GM18868 (cell line): ENCODE measurements at regions not wholly inside any gene's neighbourhood (a gene's known extent, or its start where the extent isn't known, plus 50 kb on each side); places are given as distances from the start of the nearest gene placed in this dataset.
A peak's percentile ranks its signal among the peaks of the same experiment; 100 is the strongest.
"Not testable (repeated sequence)": the region's sequence is repeated elsewhere in the genome, so short reads cannot be mapped to it uniquely, and the experiment has no call there.

Experiments
- ATAC-seq: cut with Tn5 transposase; IDR thresholded peaks from one replicate; pipeline ENCODE4 v1.9.1; 2021; ENCODE audit warnings: mild to moderate bottlenecking, moderate library complexity; ENCODE audit not compliant: unreplicated experiment

DNA sequence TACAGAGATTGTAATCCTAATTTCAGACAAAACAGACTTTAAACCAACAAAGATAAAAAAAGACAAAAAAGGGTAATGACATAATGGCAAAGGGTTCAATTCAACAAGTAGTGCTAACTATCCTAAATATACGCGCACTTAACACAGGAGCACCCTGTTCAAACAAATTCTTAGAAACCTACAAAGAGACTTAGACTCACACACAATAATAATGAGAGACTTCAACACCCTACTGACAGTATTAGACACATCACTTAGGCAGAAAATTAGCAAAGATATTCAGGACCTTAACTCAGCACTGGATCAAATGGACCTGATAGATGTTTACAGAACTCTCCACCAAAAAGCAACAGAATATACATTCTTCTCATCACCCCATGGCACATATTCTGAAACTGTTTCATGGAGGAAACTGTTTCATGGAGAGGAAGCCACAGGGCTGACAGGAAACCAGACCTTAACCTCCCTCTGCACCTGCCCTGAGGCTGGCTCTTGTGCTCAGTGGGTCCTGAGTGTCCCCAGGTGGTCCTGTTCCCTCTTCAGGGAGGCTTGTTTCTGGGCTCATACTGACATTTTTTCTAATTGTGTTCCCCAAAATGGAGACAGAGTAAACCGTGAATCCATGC lies 54.7 kb downstream of the OR4M2 start:
- peak; percentile 75 for ATAC-seq

DNA sequence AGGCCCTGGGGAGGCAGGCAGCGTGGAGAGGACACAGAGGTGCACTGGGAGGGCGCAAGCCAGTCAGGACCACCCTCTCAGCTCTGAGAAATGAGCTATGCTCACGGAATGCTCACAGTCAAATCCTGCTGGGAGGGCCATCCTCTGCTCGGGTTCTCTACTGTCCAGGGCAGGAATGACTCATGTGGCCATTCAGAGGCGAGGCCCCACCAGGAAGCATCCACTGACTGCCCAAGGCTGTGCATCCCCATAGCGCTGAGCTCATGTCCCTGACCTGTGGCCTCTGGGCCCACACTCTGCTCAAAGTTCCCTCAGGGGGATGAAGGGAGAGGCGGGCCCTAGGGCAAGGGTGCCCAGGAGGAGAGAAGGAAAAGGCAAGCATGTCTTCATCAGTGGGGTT lies 57.2 kb downstream of the OR4M2 start:
- not testable (repeated sequence) for ATAC-seq

DNA sequence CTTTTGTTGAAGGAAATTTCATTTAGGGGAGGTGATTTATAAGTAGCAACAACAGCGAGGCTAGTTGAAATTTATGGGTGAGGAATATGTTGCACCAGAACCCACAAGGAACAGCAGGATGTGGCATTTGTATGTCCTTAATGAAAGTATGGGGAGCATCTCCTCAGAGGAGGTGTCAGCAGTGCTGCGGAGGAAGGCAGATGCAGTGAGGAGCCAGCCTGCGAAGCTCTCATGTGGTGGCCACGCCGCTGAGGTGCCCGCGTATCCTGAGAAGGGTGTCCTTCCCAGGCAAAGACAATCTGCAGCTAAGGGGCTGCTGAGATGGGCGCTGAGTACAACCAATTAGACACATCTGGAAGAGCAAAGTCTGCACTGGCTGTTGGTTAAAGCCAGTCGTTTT lies 60.8 kb downstream of the OR4M2 start:
- not testable (repeated sequence) for ATAC-seq

DNA sequence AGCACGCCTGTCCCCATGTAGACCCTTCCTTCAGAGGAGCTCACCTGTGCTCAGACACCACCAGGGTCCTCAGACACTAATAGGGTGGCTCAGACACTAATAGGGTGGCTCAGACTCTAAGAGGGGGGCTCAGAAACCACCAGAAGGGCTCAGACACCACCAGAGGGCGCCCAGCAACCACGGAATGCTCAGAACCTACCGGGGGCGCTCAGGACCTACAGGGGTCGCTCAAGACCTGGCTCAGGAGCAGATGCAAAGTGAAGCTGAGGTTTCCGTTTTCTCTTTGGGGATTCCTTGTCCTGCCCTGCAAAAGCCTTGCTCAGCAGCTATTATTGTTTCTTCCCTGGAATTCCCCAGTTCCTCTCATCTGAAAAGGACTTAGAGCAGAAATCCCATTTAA lies 67.8 kb downstream of the OR4M2 start:
- ATAC-seq: peak; percentile 99

DNA sequence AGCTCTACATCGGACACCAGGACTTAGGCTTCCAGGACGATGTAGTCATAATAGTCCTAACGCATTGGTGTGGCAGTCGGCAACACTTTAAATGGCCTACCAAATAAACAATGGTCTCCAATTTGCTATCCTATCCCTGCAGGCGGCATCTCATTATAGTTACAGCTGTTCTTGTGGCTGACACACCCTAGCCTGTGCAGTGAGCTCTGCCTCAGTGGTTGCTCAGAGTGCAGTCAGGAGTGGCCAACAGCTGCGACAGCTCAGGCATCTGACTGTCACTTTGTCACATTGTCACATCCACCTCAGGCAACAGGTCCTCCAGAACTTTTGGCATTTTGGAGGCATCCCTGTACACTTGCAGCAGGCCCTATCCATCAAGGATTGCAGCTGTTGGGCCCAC lies 77.9 kb downstream of the OR4M2 start:
- peak; percentile 28 for ATAC-seq

DNA sequence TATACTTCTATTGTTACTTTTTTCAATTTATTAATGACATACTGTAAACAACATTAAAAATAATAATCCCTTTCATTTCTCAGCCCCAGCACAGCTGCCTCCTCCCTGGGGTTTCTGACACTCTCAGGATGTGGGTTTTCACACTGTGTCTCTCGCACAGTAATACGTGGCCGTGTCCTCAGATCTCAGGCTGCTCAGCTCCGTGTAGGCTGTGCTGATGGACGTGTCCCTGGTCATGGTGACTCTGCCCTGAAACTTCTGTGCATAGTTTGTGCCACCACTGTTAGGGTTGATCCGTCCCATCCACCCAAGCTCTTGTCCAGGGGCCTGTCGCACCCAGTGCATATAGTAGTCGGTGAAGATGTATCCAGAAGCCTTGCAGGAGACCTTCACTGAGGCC lies 80.0 kb downstream of the OR4M2 start:
- peak; percentile 18 for ATAC-seq

DNA sequence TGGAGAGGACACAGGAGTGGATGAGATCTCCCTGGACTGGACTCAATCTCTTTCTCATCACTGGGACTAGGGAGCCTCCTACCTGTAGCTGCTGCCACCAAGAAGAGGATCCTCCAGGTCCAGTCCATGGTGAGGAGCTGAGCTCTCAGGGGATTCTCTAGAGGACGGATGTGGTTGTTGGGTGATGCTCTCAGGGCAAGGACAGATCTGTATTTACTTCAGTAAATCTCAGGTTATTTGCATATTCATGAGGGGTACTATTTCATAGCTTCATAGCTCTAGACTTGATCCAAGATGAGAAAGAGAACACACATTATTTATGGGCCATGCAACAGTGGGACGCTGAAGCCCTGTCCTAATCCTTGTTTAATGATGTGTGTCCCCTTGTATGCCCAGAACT lies 80.4 kb downstream of the OR4M2 start:
- ATAC-seq: peak; percentile 63

DNA sequence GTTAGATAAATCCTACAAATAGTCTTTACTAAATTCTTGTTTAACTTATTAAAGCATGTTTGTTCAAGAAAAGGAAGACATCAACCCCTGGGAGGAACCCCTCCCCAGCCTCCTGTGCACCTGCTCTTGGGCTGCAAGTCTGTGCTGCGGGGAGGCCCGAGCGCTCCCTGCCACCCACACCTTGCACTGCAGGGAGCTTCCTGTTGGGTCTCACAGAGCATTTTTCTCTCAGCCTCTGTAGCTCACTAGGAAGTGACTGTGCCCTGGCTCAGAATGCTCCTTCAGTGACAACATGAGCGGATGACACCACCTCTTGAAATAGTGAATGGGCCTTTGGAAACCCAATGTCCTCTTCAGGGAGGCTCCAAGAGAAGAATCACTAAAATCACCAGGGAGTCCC lies 81.1 kb downstream of the OR4M2 start:
- peak; percentile 75 for ATAC-seq

DNA sequence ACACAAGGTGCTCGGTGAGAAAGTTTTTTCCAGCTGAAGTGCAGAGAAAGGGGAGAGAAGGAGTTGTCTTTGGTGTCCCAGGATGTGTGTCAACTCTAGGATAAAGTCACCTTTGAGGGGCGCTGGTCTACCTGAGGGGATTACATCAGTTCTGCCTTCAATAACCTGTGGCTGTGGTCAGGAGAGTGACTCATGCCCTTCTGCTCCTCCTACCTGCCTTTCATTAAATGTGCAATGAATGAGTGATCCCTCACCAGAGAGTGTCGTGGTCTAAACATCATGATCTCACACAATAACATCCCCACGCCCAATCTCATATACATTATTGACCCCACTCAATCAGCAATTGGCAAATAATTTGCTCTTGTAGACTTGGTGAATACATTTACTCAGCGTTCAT lies 83.4 kb downstream of the OR4M2 start:
- not testable (repeated sequence) for ATAC-seq

DNA sequence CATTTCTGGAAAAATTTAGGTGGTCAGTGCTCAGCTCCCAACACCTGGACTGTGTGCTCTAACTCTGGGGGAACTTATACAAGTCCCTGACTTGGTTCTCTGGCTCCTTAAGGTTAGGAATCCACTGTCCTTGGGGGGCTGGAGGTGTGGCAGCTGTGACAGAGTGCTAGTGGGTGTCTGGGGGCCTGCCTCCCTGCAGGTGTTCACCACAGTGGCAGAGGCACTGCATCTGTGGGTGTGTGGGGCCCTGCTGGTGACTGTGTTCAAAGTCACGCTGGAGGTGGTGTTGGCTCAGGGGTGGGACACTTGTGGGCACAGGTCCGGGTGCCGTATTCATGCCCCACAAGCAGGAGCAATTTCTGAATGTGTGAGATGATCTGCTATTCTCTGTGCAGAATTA lies 87.2 kb downstream of the OR4M2 start:
- not testable (repeated sequence) for ATAC-seq

DNA sequence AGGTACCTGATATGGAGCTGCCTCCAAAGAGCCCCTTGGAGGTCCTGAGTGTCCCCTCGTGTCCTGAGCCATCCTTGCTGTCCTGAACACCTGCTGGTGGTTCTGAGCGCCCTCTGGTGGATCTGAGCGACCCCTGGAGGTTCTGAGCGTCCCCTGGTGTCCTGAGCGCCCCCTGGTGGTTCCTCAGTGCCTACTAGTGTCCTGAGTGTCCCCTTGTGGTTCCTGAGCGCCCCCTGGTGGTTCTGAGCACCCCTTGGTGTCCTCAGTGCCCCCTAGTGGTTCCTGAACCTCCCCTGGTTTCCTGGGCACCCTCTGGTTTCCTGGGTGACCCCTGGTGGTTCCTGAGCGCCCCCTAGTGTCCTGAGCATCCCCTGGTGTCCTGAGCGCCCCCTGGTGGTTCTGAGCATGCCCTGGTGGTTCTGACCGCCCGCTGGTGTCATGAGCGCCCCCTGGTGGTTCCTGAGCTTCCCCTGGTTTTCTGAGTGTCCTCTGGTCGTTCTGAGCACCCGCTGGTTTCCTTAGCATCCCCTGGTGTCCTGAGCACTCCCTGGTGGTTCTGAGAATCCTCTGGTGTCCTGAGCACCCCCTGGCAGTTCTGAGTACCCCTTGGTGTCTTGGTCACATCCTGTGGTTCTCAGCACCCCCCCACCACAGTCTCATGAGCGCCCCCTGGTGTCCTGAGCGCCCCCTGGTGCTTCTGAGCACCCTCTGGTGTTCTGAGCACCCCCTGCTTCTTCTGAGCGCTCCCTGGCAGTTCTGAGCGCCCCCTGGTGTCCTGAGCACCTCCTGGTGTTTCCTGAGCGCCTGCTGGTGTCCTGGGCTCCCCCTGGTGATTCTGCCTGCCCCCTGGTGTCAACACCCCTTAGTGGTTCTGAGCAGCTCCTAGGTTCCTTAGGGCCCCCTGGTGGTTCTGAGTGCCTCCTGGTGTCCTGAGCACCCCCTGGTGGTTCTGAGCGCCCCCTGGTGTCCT lies 93.0 kb downstream of the OR4M2 start:
- peak; percentile 72 for ATAC-seq

DNA sequence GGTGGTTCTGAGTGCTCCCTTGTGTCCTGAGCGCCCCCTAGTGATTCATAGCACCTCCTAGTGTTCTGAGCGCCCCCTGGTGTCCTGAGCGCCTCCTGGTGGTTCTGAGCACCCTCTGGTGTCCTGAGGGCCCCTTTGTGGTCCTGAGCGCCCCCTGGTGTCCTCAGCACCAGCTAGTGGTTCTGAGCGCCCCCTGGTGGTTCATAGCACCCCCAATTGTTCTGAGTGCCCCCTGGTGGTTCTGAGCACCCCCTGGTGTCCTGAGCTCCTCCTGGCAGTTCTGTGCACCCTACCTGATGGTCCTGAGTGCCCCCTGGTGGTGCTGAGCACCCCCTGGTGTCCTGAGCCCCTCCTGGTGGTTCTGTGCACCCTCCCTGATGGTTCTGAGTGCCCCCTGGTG lies 93.8 kb downstream of the OR4M2 start:
- peak; percentile 57 for ATAC-seq

DNA sequence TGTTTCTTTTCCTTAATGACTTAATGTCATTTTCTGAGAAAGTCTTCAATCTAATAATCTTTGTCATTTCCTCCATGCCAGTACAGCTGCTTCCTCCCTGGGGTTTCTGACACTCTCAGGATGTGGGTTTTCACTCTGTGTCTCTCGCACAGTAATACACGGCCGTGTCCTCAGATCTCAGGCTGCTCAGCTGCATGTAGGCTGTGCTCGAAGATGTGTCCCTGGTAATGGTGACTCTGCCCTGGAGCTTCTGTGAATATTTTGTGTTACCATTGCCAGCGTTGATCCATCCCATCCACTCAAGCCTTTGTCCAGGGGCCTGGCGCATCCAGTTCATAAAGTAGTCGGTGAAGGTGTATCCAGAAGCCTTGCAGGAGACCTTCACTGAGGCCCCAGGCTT lies 97.6 kb downstream of the OR4M2 start:
- not testable (repeated sequence) for ATAC-seq

DNA sequence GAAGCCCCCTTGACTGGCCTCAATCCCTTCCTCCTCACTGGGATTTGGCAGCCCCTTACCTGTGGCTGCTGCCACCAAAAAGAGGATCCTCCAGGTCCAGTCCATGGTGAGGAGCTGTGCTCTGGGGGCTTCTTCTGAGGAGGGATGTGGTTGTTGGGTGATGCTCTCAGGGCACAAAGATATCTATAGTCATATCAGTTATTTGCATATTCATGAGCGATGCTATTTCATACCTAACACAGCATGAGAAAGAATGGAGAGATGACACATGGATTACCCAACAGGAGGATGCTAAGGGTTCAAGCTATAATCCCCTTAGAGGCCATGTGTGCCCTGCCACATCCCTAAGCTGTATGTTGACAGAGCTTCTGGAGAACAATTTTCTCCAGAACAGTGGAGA lies 98.1 kb downstream of the OR4M2 start:
- ATAC-seq: not testable (repeated sequence)

DNA sequence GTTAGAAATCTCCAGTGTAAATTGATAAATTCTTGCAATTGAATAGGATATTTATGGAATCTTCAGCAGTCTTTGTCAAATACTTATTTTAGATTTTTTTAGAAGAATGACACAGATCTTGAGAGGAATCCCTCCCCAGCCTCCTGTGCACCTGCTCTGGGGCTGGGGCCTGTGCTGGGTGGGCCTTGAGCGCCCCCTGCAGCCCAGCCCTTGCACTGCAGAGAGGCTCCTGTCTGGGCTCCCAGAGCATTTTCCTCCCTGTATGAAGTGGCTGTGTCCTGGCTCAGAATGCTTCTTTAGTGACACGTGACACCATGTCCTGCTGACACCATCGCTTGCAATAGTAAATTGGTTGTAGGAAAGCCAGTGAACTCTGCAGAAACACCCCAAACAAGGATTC lies 98.7 kb downstream of the OR4M2 start:
- not testable (repeated sequence) for ATAC-seq

DNA sequence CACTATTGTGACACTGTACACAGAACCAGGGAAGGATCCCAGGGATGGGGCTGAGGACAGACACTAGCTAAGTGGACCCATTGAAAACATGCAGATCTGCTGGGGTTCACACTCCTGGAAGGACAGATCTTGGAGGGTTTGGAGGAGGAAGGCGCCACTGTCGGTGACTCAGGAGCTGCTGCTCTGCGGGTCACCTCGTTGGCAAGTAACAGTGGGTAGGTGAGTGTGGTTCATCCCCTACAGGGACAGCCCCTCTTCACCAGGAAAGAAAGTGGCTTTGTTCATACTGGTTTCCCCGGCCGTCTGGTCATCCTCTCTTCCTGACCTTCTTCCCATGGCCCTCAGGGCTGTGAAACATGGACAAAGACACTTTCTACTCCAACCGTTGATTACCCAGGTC lies 100.3 kb downstream of the OR4M2 start:
- not testable (repeated sequence) for ATAC-seq

DNA sequence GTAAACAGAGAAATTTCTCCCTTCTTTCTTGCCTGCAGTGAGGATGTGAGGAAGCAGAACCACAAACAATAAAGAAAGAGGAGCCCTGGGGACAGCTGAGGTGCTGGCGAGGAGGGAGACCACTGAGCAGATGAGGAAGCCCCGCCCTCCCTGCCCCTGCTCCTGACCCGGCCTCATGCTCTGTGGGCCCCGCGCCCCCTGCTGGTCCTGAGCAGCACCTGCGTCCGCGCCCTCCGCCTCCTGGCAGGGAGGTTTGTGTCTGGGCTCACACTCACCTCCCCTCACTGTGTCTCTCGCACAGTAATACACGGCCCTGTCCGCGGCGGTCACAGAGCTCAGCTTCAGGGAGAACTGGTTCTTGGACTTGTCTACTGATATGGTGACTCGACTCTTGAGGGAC lies 104.4 kb downstream of the OR4M2 start:
- peak; percentile 90 for ATAC-seq

DNA sequence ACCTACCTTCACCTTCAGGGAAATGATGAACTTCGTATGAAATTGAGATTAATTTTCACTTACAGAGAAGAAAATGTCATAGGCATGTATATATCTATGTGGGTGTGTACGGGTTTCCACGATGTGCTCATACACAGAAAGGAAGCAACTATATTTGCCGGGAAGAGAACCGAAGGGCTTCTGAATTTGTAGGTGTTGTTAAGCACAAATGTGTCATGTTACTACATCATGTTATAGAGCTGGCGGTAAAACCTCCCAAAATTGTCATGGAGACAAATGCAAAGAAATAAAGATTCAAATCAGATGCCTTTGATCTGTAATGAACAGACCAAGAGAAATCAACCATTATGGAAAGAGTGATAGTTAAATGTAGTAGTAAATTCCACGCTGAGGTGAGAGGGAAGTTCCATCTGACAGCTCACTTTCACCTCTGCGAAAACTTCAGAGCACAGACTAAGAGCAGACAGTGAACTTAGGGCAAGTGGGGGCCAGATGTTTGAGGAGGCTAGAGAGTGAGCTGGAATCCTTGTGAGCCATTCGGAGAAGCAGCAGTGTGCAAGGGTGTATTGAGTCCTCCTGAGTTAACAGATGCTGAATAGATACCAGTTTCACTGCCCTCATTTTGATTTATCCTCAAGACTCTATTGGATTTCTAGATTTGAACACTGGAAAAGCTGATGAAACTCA lies 106.7 kb downstream of the OR4M2 start:
- ATAC-seq: not testable (repeated sequence)

DNA sequence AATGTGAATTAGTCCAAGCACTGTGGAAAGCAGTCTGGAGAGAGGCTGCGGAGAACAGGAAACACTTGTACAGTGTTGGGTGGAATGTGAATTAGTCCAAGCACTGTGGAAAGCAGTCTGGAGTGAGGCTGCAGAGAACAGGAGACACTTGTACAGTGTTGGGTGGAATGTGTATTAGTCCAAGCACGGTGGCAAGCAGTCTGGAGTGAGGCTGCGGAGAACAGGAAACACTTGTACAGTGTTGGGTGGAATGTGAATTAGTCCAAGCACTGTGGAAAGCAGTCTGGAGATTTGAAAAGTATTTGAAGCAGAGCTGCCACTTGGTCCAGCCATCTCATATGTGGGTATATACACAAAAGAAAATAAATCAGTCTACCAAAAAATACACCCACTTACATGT lies 111.5 kb downstream of the OR4M2 start:
- ATAC-seq: not testable (repeated sequence)

DNA sequence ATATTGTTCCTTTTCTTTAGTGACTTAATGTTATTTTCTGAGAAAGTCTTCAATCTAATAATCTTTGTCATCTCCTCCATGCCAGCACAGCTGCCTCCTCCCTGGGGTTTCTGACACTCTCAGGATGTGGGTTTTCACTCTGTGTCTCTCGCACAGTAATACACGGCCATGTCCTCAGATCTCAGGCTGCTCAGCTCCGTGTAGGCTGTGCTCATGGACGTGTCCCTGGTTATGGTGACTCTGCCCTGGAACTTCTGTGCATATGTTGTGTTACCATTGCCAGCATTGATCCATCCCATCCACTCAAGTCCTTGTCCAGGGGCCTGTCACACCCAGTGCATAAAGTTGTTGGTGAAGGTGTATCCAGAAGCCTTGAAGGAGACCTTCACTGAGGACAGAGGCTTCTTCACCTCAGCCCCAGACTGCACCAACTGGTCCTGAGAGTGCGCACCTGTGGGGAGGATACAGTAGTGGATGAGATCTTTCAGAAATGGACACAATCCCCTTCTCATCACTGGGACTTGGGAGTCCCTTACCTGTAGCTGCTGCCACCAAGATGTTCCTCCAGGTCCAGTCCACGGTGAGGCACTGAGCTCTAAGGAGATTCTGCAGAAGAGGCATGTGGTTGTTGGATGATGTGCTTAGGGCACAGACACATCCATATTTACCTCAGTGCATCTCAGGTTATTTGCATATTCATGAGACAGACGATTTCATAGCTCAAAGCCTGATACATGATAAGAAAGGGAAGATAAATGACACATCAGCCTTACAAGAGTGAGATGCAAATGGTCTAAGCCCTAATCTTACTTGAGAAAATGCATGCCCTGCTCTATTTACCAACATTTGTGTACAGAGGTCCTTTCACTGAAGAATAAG lies 114.7 kb downstream of the OR4M2 start:
- ATAC-seq: not testable (repeated sequence)

DNA sequence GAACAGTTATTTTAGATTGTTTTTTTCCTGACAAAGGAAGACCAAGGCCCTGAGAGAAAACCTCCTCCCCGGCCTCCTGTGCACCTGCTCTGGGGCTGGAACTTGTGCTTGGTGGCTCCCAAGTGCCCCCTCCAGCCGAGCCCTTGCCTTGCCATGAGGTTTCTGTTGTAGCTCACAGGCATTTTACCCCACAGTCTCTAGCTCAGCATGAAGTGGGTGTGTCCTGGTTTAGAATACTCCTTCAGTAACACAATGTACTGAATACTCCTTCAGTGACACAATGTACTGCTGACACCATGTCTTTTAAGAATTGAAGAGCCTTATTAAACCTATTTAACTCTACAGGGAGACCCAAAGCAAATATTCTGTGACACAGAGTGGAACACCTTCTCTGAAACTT lies 116.1 kb downstream of the OR4M2 start:
- ATAC-seq: not testable (repeated sequence)
